ENCODE measurements at regions not wholly inside any gene's neighbourhood (a gene's known extent, or its start where the extent isn't known, plus 50 kb on each side); places are given as distances from the start of the nearest gene placed in this dataset.

DNA sequence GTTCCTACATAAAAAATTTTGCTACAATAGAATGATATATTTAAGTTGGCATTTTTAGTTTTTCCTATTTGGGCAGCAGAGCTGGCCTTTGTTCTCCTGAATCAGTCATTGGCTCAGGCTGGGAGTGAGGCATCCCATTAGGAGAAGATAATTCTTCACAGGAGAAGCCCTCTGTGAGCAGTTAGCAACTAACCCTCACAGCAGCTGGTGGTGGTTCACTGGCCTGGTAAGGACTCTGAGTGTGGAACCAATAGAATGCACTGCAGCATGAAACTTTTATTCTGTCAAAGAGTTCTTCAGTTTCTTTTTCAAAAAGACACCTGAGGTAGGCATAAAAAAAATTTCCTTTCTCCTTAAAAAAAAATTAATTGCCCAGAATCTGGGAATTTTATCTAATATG is 562.6 kb downstream of the ZNF385D start:
- DNase-seq (ENCODE audit: low read depth in 2 of 2) = no peak
- TF ChIP-seq, protein P1, sequence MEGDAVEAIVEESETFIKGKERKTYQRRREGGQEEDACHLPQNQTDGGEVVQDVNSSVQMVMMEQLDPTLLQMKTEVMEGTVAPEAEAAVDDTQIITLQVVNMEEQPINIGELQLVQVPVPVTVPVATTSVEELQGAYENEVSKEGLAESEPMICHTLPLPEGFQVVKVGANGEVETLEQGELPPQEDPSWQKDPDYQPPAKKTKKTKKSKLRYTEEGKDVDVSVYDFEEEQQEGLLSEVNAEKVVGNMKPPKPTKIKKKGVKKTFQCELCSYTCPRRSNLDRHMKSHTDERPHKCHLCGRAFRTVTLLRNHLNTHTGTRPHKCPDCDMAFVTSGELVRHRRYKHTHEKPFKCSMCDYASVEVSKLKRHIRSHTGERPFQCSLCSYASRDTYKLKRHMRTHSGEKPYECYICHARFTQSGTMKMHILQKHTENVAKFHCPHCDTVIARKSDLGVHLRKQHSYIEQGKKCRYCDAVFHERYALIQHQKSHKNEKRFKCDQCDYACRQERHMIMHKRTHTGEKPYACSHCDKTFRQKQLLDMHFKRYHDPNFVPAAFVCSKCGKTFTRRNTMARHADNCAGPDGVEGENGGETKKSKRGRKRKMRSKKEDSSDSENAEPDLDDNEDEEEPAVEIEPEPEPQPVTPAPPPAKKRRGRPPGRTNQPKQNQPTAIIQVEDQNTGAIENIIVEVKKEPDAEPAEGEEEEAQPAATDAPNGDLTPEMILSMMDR (IDR thresholded peaks at IDR 0.05; ENCODE audit: low read depth, low read length) = no peak
- H3K4me3 ChIP-seq (replicated peaks in 1 of 2; ENCODE audit: low read depth in 2 of 2, low read length in 2 of 2) = no peak overlapping the region

DNA sequence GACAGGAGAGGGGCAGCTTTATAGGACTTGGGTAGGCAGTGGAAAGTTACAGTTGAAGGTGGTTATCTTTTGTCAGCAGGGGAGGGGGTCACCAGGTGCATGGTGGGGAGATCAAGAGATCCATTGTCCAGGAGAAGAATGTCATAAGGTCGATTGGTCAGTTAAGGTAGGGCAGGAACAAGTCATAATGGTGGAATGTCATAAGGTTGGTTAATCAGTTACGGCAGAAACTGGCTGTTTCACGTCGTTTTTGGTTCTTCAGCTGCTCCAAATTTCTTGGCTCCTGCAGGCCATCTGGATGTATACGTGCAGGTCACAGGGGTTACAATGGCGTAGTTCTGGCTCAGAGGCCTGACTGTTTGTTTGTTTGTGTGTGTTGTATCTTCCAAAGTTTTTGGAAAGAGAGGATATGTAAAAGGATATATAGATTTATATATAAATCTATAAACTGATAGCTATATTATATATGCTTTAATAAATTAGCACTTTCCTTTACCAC is 565.1 kb downstream of the ZNF385D start:
- TF ChIP-seq, protein P1 (IDR thresholded peaks at IDR 0.05; ENCODE audit: low read depth, low read length) = no peak
- no peak overlapping the region for H3K4me3 ChIP-seq (replicated peaks in 1 of 2; ENCODE audit: low read depth in 2 of 2, low read length in 2 of 2)
- DNase-seq (ENCODE audit: low read depth in 2 of 2) = no peak

DNA sequence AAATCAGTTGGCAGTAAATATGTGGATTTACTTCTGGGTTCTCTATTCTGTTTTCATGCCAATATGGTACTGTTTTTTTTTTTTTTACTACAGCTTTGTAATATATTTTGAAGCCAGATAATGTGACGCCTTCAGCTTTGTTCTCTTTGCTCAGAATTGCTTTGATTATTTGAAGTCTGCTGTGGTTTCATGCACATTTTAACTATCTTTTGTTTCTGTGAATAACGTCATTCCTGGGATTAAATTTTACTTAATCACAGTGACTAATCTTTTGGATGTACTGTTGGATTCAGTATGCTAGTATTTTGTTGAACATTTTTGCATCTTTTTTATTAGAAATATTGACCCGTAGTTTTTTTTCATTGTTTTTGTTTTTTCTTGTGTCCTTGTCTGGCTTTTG is 576.5 kb downstream of the ZNF385D start:
- TF ChIP-seq, protein P1 (IDR thresholded peaks at IDR 0.05; ENCODE audit: low read depth, low read length) = no peak
- DNase-seq (ENCODE audit: low read depth in 2 of 2) = peak; percentile 18 to 48
- H3K4me3 ChIP-seq (replicated peaks in 1 of 2; ENCODE audit: low read depth in 2 of 2, low read length in 2 of 2) = no peak overlapping the region

GRCh38 chr3:21170964-21171363 is 580.0 kb downstream of the ZNF385D start:
- TF ChIP-seq, protein P1 (IDR thresholded peaks at IDR 0.05; ENCODE audit: low read depth, low read length) = peak; percentile 57
- DNase-seq (ENCODE audit: low read depth in 2 of 2) = peak; percentile 28 to 31
- H3K4me3 ChIP-seq (replicated peaks in 1 of 2; ENCODE audit: low read depth in 2 of 2, low read length in 2 of 2) = no peak overlapping the region

DNA sequence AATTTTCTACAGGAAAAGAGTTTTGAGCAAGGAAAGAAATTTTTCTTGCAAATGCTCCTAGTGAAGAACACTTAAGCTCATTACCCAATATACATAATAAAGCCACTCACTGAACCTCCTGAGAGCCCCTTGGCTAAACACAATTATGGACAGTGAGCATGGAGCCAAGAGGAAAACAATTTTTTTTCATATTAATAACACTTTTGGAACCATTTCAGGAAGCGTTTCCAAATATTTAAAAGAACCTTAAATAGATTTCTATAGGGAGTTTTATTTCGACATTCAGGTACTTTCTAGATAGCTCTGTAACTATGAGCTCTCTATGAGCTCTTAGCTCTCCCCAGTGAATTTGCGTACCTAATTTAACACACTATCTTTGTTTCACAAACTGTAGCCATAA is 581.1 kb downstream of the ZNF385D start:
- DNase-seq (ENCODE audit: low read depth in 2 of 2) = no peak
- H3K4me3 ChIP-seq (replicated peaks in 1 of 2; ENCODE audit: low read depth in 2 of 2, low read length in 2 of 2) = no peak overlapping the region

GRCh38 chr3:21168471-21168870 is 582.5 kb downstream of the ZNF385D start:
- TF ChIP-seq, protein P1 (IDR thresholded peaks at IDR 0.05; ENCODE audit: low read depth, low read length) = no peak
- no peak for DNase-seq (ENCODE audit: low read depth in 2 of 2)

More for the DNA sequence above, 581.1 kb downstream of the ZNF385D start:
- TF ChIP-seq, protein P1 (IDR thresholded peaks at IDR 0.05; ENCODE audit: low read depth, low read length) = no peak

DNA sequence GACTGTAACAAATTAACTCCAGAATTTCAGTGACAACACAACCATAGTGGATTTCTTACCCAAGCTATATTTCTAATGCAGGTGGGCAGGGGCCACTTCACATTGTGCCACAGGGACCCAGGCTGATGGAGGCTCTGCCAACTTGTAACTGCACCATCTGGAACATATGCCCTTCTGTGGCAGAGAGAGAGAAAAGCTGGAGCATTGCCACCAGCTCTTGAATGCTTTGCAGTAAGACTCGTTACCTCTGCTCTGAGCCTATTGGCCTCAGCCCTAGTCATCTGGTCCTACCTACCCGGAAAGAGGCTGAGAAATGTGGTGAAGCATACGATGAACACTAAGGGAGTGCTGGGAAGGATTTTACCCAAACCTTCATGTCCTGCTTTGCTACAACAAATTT is 587.1 kb downstream of the ZNF385D start:
- H3K4me3 ChIP-seq (replicated peaks in 1 of 2; ENCODE audit: low read depth in 2 of 2, low read length in 2 of 2) = no peak overlapping the region
- TF ChIP-seq, protein P1 (IDR thresholded peaks at IDR 0.05; ENCODE audit: low read depth, low read length) = no peak
- DNase-seq (ENCODE audit: low read depth in 2 of 2) = no peak

More at GRCh38 chr3:21168471-21168870, 582.5 kb downstream of the ZNF385D start:
- H3K4me3 ChIP-seq (replicated peaks in 1 of 2; ENCODE audit: low read depth in 2 of 2, low read length in 2 of 2) = no peak overlapping the region

Measured in cardiac fibroblast (primary cell).